Erythroblast (primary cell): ENCODE measurements at regions not wholly inside any gene's neighbourhood (a gene's known extent, or its start where the extent isn't known, plus 50 kb on each side); places are given as distances from the start of the nearest gene placed in this dataset.
A peak's percentile ranks its signal among the peaks of the same experiment; 100 is the strongest.

ENCODE experiments used
- GATA1 ChIP-seq: IDR thresholded peaks from 2 replicates; pipeline ENCODE4 v1.6.1; 2011; ENCODE audit warnings: low read depth, mild to moderate bottlenecking, control low read depth, low read length, moderate library complexity
- POLR2A ChIP-seq: IDR thresholded peaks from 2 replicates; pipeline ENCODE4 v1.6.1; 2011; ENCODE audit warnings: mild to moderate bottlenecking, low read length

DNA sequence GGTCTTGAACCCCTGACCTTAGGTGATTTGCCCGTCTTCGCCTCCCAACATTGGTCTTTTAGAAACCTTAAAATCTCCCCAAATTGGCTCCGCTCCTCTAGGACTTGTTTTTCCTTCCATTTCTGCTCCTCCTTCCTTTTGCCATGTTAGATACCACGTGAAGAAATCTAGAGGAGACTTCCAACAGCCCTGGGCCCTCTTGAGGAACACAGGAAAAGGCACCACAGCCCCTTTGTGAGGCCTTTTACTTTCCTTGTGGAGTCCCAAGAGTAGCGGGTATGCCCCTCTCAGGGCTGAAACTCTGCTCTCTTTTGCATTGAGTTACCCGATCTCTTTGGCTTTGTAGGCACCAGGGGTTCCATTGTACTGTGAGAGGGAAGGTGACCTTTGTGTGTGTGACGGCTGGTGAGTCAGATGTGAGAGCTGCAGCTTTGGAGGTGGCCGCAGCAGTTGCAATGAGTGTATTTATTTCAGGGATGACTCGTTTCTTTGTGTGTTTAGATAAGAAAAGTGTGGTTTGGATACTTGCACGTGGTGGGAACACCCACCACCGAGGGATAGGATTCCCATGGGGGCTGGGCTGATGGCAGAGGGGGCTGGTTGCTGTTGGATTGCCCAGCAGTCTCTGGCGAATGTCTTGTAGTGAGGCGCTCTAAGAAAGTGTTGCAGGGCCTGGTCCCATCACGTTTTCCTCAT, 218.4 kb upstream of the HS6ST1 start:
- TF ChIP-seq POLR2A, result peak; percentile 35
- TF ChIP-seq GATA1, result no peak
